ENCODE measurements at regions not wholly inside any gene's neighbourhood (a gene's known extent, or its start where the extent isn't known, plus 50 kb on each side); places are given as distances from the start of the nearest gene placed in this dataset.

DNA sequence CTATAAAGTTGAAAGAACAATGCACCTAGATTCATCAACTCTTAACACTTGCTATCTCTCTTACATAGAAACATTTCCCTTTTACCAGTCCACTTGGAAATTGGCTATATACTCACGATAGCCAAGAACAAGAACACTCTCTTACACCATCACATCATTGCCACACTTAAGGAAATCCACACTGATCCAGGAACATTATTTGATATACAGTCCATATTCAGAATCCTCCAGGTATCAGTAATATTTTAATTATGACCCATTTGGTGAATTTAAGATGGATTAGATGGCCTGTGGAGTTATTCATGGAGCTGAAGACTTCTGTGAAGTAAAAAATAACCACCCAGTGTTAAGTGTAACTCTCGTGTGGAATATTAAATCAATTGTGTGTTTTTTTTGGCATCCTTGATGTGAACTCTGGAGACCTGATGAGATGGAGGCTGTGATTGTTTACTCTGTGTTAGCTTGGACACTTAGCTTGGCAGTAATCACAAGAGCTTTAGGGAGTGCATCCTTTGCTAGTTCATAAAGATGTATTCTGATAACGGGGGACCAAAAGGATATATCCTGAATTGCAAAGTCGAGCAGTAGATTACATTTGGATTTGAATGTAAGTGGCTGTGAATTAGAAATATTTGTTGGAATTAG lies 52.0 kb upstream of the ABL1 start:
- peak in 1 of 3 experiments; percentile 6 for DNase-seq

DNA sequence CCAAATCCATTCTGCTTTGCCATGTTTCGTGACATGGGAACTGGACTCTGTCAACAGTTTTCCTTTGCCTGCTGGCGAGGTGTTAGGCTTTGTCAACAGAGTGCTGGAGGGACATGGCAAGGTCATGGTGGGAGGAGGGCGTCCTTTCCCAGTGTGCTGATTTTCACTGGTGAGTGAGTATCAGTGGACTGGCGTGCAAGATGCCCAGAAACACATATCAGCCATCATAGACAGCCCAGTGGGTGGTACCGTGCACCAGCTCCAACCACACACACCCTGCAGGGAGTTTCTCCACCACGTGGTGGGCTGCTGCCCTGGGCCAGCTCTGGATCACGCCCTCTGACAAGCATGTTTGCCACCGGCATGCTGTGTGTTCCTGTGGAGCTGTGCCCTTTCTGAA lies 50.0 kb upstream of the ABL1 start:
- DNase-seq: no peak
